ENCODE measurements at regions not wholly inside any gene's neighbourhood (a gene's known extent, or its start where the extent isn't known, plus 50 kb on each side); places are given as distances from the start of the nearest gene placed in this dataset.

DNA sequence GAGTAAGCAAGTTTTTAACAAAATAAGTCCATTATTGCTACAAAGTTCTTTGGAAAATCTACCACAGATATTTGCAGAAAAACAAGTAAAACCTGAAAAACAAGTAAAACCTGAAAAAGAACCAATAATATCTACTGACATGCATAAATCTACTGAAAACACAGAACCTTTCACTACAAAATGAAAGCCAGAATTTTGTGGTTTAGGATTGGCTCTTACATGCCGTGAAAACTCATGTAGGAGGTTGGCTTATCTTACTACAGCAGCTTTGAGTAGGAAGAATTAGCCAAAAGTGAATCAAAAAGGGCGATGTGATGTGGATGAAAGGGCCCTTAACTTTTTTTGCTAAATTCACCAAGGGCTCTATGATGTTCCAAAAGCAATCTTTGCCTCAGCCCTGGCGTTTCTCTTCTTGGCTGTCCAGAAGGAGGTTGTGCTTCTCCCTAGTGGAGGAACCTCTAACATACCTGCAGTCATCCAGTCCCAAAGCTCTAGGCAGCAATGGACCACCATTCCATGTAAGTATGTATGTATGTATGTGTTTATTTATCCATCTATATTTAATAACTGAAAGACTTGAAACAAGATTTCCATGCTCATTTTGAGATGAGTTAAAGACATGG lies 93.5 kb upstream of the ZNF804B start:
- TF ChIP-seq, protein P1, sequence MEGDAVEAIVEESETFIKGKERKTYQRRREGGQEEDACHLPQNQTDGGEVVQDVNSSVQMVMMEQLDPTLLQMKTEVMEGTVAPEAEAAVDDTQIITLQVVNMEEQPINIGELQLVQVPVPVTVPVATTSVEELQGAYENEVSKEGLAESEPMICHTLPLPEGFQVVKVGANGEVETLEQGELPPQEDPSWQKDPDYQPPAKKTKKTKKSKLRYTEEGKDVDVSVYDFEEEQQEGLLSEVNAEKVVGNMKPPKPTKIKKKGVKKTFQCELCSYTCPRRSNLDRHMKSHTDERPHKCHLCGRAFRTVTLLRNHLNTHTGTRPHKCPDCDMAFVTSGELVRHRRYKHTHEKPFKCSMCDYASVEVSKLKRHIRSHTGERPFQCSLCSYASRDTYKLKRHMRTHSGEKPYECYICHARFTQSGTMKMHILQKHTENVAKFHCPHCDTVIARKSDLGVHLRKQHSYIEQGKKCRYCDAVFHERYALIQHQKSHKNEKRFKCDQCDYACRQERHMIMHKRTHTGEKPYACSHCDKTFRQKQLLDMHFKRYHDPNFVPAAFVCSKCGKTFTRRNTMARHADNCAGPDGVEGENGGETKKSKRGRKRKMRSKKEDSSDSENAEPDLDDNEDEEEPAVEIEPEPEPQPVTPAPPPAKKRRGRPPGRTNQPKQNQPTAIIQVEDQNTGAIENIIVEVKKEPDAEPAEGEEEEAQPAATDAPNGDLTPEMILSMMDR (IDR thresholded peaks at IDR 0.05; ENCODE audit: borderline replicate concordance, extremely low read depth, low read length, poor library complexity, severe bottlenecking) = no peak
- no peak for TF ChIP-seq EZH2 (IDR thresholded peaks at IDR 0.05; ENCODE audit: borderline replicate concordance, low read depth, low read length, severe bottlenecking)

All from DND-41 (cell line).